Mucosa of descending colon (tissue), 3 donors: ENCODE measurements at regions not wholly inside any gene's neighbourhood (a gene's known extent, or its start where the extent isn't known, plus 50 kb on each side); places are given as distances from the start of the nearest gene placed in this dataset.

Experiments
- ATAC-seq: fragments of 200-7000 bp; cut with Tn5 transposase; one replicate; pipeline ENCODE4 v1.9.1; 2020; ENCODE audit warnings: mild to moderate bottlenecking, moderate library complexity
- DNase-seq, 3 donors: peaks; one replicate each; pipeline ENCODE4 v3.0.0-alpha.2; 2020
- H3K36me3 ChIP-seq: fragments of 200-600 bp; one replicate; pipeline ENCODE4 v1.8.0; 2021; ENCODE audit warnings: low read depth, mild to moderate bottlenecking
- H3K4me1 ChIP-seq: fragments of 200-600 bp; one replicate; pipeline ENCODE4 v1.8.0; 2021; ENCODE audit warnings: low read depth, mild to moderate bottlenecking
- H3K4me3 ChIP-seq: fragments of 200-600 bp; one replicate; pipeline ENCODE4 v1.8.0; 2021; ENCODE audit warnings: mild to moderate bottlenecking
- H3K9me3 ChIP-seq: fragments of 200-600 bp; one replicate; pipeline ENCODE4 v1.8.0; 2021; ENCODE audit warnings: mild to moderate bottlenecking
- intact Hi-C, 2 donors: fragments of 100-400 bp; cut with DNase I in 1 of 2; cut with micrococcal nuclease in 1 of 2; formaldehyde crosslinking; loops; one replicate each; pipeline versions ENCODE4 v1.11.0 to v1.11.1; 2022; cut with DNase I, micrococcal nuclease
- TF ChIP-seq, protein P1 (sequence below): fragments of 200-600 bp; IDR thresholded peaks from one replicate; pipeline ENCODE4 v1.8.0; 2022; ENCODE audit warnings: antibody characterized with exemption, mild to moderate bottlenecking
- donor health status: DM: no; HTN: no; CAD: no; lungs with moderate emphysema.
- donor health status: DM: no; HTN: no; CAD: no.
- donor health status: DM: no; HTN: yes; CAD: no.

- ATAC-seq (peak; percentile 54), DNase-seq (peak in 2 of 3 donors; percentile 37 to 83)
- no peak overlapping the region for H3K4me3 ChIP-seq
- no peaks in the 10 kb centered on the region for H3K9me3 ChIP-seq
- no peaks in the 10 kb centered on the region for H3K36me3 ChIP-seq
- intact Hi-C loops: no loop called here
- H3K4me1 ChIP-seq: no peaks in the 10 kb centered on the region
- TF ChIP-seq, protein P1, sequence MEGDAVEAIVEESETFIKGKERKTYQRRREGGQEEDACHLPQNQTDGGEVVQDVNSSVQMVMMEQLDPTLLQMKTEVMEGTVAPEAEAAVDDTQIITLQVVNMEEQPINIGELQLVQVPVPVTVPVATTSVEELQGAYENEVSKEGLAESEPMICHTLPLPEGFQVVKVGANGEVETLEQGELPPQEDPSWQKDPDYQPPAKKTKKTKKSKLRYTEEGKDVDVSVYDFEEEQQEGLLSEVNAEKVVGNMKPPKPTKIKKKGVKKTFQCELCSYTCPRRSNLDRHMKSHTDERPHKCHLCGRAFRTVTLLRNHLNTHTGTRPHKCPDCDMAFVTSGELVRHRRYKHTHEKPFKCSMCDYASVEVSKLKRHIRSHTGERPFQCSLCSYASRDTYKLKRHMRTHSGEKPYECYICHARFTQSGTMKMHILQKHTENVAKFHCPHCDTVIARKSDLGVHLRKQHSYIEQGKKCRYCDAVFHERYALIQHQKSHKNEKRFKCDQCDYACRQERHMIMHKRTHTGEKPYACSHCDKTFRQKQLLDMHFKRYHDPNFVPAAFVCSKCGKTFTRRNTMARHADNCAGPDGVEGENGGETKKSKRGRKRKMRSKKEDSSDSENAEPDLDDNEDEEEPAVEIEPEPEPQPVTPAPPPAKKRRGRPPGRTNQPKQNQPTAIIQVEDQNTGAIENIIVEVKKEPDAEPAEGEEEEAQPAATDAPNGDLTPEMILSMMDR: peak; percentile 25
Measured at GRCh38 chr16:9033125-9033830, 58.2 kb upstream of the HAPSTR1 start.

GRCh38 chr16:9034056-9034455 is 57.4 kb upstream of the HAPSTR1 start:
- TF ChIP-seq, protein P1: no peak
- H3K36me3 ChIP-seq: no peaks in the 10 kb centered on the region
- DNase-seq (no peak), ATAC-seq (no peak)
- no peaks in the 10 kb centered on the region for H3K9me3 ChIP-seq
- no peaks in the 10 kb centered on the region for H3K4me1 ChIP-seq
- H3K4me3 ChIP-seq: no peak overlapping the region
- intact Hi-C loops: no loop called here

- ATAC-seq: no peak
- TF ChIP-seq, protein P1: no peak
- Histone ChIP-seq H3K36me3 (no peaks in the 10 kb centered on the region), H3K4me3 (no peak overlapping the region), H3K9me3 (no peaks in the 10 kb centered on the region), H3K4me1 (no peaks in the 10 kb centered on the region)
- intact Hi-C loops: no loop called here
- DNase-seq: no peak
Measured at GRCh38 chr16:9035996-9036395, 55.4 kb upstream of the HAPSTR1 start.

DNA sequence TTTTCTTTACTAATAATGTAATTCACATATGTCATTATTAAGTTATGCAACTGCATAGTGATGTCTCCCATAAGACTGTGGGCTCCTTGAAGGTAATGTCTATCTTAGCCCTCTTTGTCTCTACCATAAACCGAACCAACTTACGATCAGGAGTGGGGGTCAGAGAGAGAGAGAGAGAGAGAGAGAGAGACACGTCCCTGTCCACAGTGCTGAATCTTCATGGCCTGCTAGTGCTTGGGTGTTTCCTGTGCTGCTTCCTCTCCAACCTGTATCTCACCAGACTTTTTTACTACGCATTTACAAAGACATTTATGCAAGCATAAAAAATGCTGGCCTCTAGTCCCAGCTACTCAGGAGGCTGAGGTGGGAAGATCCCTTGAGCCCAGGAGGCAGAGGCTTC is 52.2 kb upstream of the HAPSTR1 start:
- H3K4me1 ChIP-seq: no peaks in the 10 kb centered on the region
- no peaks in the 10 kb centered on the region for H3K36me3 ChIP-seq
- intact Hi-C loops: no loop called here
- TF ChIP-seq, protein P1: no peak
- DNase-seq (no peak), ATAC-seq (no peak)
- no peaks in the 10 kb centered on the region for H3K9me3 ChIP-seq
- no peak overlapping the region for H3K4me3 ChIP-seq

DNA sequence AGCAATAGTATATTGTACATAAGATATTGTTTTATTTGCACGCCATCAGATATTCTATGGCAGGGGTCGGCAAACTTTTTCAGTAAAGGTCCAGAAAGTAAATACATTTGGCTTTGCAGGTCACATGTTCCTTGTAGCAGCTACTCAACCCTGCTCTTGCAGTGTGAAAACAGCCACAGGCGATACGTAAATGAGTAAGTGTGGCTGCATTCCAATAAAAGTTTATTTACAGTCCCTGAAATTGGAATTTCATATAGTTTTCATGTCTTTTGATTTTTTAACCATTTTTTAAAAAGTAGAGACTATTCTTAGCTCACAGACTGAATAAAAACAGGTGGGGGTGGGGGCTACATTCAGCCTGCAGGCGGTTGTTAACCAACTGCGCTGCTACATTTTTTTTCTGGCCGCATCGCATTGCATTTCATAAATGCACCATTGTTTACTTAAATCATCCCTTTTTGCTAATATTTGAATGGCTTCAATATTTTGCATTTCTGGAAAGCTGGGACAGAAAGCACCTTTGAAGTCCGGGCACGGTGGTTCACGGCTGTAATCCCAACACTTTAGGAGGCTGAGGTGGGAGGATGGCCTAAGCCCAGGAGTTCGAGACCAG is 50.5 kb upstream of the HAPSTR1 start:
- TF ChIP-seq, protein P1: no peak
- DNase-seq: no peak
- no peaks in the 10 kb centered on the region for H3K4me1 ChIP-seq
- ATAC-seq: no peak
- no peaks in the 10 kb centered on the region for H3K36me3 ChIP-seq
- intact Hi-C loops: no loop called here
- no peaks in the 10 kb centered on the region for H3K9me3 ChIP-seq
- H3K4me3 ChIP-seq: no peak overlapping the region
